ENCODE measurements at regions not wholly inside any gene's neighbourhood (a gene's known extent, or its start where the extent isn't known, plus 50 kb on each side); places are given as distances from the start of the nearest gene placed in this dataset.

DNA sequence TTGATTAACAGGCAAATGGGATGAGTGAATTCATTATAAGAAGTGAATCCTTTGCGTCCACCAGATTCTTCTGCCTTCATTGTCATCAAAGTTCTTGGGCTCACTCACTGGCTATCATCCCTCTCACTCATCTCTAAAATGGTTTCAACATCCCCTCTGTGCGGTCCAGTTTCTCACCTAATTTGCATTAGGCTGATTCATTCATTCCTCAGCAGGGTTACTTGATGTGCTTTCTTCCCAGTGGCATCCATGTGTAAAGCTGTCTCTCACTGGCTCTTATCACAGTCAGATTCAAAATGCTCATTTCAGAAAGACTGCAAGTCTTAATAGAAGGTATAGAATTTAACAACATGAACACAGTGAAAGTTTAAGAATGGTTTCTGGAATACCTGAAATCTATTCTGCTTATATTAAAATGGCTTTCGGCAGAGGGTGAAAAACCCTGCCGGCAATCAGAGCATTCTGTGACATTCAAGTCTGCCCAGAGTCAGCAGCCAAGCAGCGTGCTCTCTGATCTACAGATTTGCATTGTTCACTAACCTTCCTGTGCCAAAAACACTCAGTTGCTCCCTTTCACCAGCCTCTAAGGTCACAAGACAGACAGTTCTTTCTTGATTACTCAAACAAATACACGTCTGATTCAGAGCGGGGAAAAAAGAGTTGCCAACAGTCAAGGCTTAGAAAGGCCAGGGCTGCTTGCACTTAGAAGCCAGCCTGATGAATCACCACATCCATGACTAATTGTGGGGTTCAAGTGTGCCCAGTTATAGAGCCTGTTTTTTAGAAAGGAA, 106.7 kb downstream of the TES start:
- no peak overlapping the region for H3K4me3 ChIP-seq (ENCODE audit: low read depth, low read length)
- no peak overlapping the region for H3K27ac ChIP-seq (ENCODE audit: extremely low read depth, low read depth, low read length)
- TF ChIP-seq ZNF555 (tag by site-specific recombination; conservative IDR thresholded peaks at IDR 0.05) (no peak), ZNF174 (tag by site-specific recombination; IDR thresholded peaks at IDR 0.05) (no peak), REPIN1 (tag by site-specific recombination; IDR thresholded peaks at IDR 0.05; ENCODE audit: low read depth) (no peak), TCF7L2 (IDR thresholded peaks at IDR 0.05; ENCODE audit: borderline replicate concordance, low read depth, low read length) (no peak), GFI1B (tag by site-specific recombination; IDR thresholded peaks at IDR 0.05) (no peak), ZBTB8A (tag by site-specific recombination; IDR thresholded peaks at IDR 0.05) (no peak)
- ChIA-PET CTCF (interaction anchor here (0.6 kb wide), 1 partner anchor 206 kb away, joined by 3 read pairs; no protein-coding TSS in a partner anchor), POLR2A (no interaction called here)
- no peaks in the 10 kb centered on the region for H3K36me3 ChIP-seq (ENCODE audit: control insufficient read depth in 2 of 2, insufficient read depth in 1 of 2, low read length in 2 of 2)
- H3K9me3 ChIP-seq (ENCODE audit: control insufficient read depth, insufficient read depth, low read depth, low read length) = no peaks in the 10 kb centered on the region
- no peaks in the 10 kb centered on the region for H3K4me1 ChIP-seq (ENCODE audit: control insufficient read depth, insufficient read depth, low read length)

DNA sequence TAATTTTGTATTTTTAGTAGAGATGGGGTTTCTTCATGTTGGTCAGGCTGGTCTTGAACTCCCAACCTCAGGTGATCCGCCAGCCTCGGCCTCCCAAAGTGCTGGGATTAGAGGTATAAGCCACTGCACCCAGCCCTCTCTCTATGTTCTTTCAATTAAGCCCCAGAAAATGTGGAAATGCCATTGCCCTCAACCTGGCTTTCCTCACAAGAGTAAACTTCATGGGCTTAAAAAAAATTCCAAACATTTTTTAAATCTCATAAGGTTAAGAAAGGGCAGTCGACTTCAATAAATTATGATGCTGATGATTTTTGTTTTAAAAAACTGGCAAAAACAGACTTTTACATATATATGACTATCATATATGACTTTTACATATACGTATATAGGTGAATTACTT, 107.6 kb downstream of the TES start:
- Histone ChIP-seq H3K4me1 (ENCODE audit: control insufficient read depth, insufficient read depth, low read length) (no peaks in the 10 kb centered on the region), H3K9me3 (ENCODE audit: control insufficient read depth, insufficient read depth, low read depth, low read length) (no peaks in the 10 kb centered on the region), H3K4me3 (ENCODE audit: low read depth, low read length) (no peak overlapping the region), H3K27ac (ENCODE audit: extremely low read depth, low read depth, low read length) (no peak overlapping the region), H3K36me3 (ENCODE audit: control insufficient read depth in 2 of 2, insufficient read depth in 1 of 2, low read length in 2 of 2) (no peaks in the 10 kb centered on the region)
- TF ChIP-seq ZNF654 (tag by site-specific recombination; IDR thresholded peaks at IDR 0.05; ENCODE audit: low read depth) (no peak), ZBTB48 (tag by site-specific recombination; IDR thresholded peaks at IDR 0.05) (no peak), ZNF624 (tag by site-specific recombination; IDR thresholded peaks at IDR 0.05) (no peak), ZNF175 (tag by site-specific recombination; IDR thresholded peaks at IDR 0.05) (no peak), ZNF777 (tag by site-specific recombination; IDR thresholded peaks at IDR 0.05; ENCODE audit: borderline replicate concordance) (no peak), ZIC2 (tag by site-specific recombination; IDR thresholded peaks at IDR 0.05) (no peak)
- ChIA-PET POLR2A (no interaction called here), CTCF (no interaction called here)

DNA sequence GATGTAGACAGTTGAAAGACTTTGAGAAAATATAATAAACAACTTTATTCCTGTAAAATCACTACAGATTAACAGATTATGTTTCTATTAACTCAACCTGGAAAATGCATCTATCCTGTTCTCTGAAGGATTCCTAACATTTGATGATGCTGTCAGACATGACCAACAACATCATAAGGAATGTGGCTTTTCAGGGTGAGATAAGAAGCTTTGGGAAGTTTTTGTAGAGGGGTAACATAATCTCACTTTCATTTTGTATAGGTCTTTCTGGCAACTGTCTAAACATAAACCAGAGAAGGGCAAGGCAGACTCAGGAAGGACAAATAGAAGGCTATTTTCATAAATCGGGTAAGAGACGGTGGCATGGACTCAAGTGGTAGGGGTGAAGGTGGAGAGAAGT, 112.2 kb downstream of the TES start:
- ChIA-PET POLR2A (no interaction called here), CTCF (interaction anchor here (0.6 to 1.2 kb wide), 3 partner anchors 110 to 254 kb away, joined by 3 to 4 read pairs (median 3); no protein-coding TSS in a partner anchor)
- TF ChIP-seq ZNF140 (tag by site-specific recombination; IDR thresholded peaks at IDR 0.05) = no peak
- TF ChIP-seq ZNF121 (tag by site-specific recombination; IDR thresholded peaks at IDR 0.05) = no peak
- TF ChIP-seq, protein P1, sequence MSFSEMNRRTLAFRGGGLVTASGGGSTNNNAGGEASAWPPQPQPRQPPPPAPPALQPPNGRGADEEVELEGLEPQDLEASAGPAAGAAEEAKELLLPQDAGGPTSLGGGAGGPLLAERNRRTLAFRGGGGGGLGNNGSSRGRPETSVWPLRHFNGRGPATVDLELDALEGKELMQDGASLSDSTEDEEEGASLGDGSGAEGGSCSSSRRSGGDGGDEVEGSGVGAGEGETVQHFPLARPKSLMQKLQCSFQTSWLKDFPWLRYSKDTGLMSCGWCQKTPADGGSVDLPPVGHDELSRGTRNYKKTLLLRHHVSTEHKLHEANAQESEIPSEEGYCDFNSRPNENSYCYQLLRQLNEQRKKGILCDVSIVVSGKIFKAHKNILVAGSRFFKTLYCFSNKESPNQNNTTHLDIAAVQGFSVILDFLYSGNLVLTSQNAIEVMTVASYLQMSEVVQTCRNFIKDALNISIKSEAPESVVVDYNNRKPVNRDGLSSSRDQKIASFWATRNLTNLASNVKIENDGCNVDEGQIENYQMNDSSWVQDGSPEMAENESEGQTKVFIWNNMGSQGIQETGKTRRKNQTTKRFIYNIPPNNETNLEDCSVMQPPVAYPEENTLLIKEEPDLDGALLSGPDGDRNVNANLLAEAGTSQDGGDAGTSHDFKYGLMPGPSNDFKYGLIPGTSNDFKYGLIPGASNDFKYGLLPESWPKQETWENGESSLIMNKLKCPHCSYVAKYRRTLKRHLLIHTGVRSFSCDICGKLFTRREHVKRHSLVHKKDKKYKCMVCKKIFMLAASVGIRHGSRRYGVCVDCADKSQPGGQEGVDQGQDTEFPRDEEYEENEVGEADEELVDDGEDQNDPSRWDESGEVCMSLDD (tag by site-specific recombination; IDR thresholded peaks at IDR 0.05) = no peak
- no peak for TF ChIP-seq ZNF596 (tag by site-specific recombination; IDR thresholded peaks at IDR 0.05)
- TF ChIP-seq KLF10 (tag by site-specific recombination; IDR thresholded peaks at IDR 0.05) = no peak
- TF ChIP-seq, protein P2, sequence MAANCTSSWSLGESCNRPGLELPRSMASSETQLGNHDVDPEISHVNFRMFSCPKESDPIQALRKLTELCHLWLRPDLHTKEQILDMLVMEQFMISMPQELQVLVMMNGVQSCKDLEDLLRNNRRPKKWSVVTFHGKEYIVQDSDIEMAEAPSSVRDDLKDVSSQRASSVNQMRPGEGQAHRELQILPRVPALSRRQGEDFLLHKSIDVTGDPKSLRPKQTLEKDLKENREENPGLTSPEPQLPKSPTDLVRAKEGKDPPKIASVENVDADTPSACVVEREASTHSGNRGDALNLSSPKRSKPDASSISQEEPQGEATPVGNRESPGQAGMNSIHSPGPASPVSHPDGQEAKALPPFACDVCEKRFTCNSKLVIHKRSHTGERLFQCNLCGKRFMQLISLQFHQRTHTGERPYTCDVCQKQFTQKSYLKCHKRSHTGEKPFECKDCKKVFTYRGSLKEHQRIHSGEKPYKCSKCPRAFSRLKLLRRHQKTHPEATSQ (tag by site-specific recombination; IDR thresholded peaks at IDR 0.05) = no peak
- TF ChIP-seq ZNF350 (tag by site-specific recombination; IDR thresholded peaks at IDR 0.05) = no peak
- no peak for TF ChIP-seq ZNF239 (tag by site-specific recombination; IDR thresholded peaks at IDR 0.05)
- TF ChIP-seq WT1 (tag by site-specific recombination; IDR thresholded peaks at IDR 0.05) = no peak
- TF ChIP-seq, protein P3, sequence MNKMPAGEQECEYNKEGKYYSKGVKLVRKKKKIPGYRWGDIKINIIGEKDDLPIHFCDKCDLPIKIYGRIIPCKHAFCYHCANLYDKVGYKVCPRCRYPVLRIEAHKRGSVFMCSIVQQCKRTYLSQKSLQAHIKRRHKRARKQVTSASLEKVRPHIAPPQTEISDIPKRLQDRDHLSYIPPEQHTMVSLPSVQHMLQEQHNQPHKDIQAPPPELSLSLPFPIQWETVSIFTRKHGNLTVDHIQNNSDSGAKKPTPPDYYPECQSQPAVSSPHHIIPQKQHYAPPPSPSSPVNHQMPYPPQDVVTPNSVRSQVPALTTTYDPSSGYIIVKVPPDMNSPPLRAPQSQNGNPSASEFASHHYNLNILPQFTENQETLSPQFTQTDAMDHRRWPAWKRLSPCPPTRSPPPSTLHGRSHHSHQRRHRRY (tag by site-specific recombination; IDR thresholded peaks at IDR 0.05) = no peak
- H3K4me1 ChIP-seq (ENCODE audit: control insufficient read depth, insufficient read depth, low read length) = no peaks in the 10 kb centered on the region
- no peak overlapping the region for H3K4me3 ChIP-seq (ENCODE audit: low read depth, low read length)
- H3K27ac ChIP-seq (ENCODE audit: extremely low read depth, low read depth, low read length) = no peak overlapping the region
- H3K36me3 ChIP-seq (ENCODE audit: control insufficient read depth in 2 of 2, insufficient read depth in 1 of 2, low read length in 2 of 2) = no peaks in the 10 kb centered on the region
- no peaks in the 10 kb centered on the region for H3K9me3 ChIP-seq (ENCODE audit: control insufficient read depth, insufficient read depth, low read depth, low read length)
